ENCODE measurements at regions not wholly inside any gene's neighbourhood (a gene's known extent, or its start where the extent isn't known, plus 50 kb on each side); places are given as distances from the start of the nearest gene placed in this dataset.
A peak's percentile ranks its signal among the peaks of the same experiment; 100 is the strongest.

GRCh38 chr11:33646629-33647028, 54.0 kb downstream of the C11orf91 start:
- DNase-seq, result no peak

GRCh38 chr11:33646168-33646567, 54.5 kb downstream of the C11orf91 start:
- no peak for DNase-seq

- DNase-seq, result no peak
These were observed 54.9 kb downstream of the C11orf91 start for GRCh38 chr11:33645686-33646085.

GRCh38 chr11:33643167-33643824, 57.3 kb downstream of the C11orf91 start:
- DNase-seq, result no peak

GRCh38 chr11:33642461-33643166, 58.0 kb downstream of the C11orf91 start:
- DNase-seq, result no peak

GRCh38 chr11:33640730-33641371, 59.8 kb downstream of the C11orf91 start:
- no peak for DNase-seq

- DNase-seq, result no peak
These were observed 62.0 kb downstream of the C11orf91 start for GRCh38 chr11:33638608-33639007.

- no peak for DNase-seq
These were observed 64.5 kb downstream of the C11orf91 start for GRCh38 chr11:33636104-33636503.

- DNase-seq, result peak in 1 of 2 experiments; percentile 6
These were observed 65.5 kb downstream of the C11orf91 start for GRCh38 chr11:33635161-33635560.

- DNase-seq, result no peak
These were observed 66.3 kb downstream of the C11orf91 start for GRCh38 chr11:33634291-33634834.

GRCh38 chr11:33633251-33634003, 67.2 kb downstream of the C11orf91 start:
- no peak for DNase-seq

GRCh38 chr11:33631749-33632091, 68.9 kb downstream of the C11orf91 start:
- no peak for DNase-seq

- DNase-seq, result no peak
These were observed 69.5 kb downstream of the C11orf91 start for GRCh38 chr11:33630936-33631748.

GRCh38 chr11:33624083-33624482, 76.5 kb downstream of the C11orf91 start:
- DNase-seq, result peak; percentile 13 to 69

GRCh38 chr11:33622806-33623205, 77.8 kb downstream of the C11orf91 start:
- no peak for DNase-seq

- DNase-seq, result no peak
These were observed 78.4 kb downstream of the C11orf91 start for GRCh38 chr11:33622186-33622585.

- no peak for DNase-seq
These were observed 80.0 kb downstream of the C11orf91 start for GRCh38 chr11:33620423-33621171.

- DNase-seq, result no peak
These were observed 81.7 kb downstream of the C11orf91 start for GRCh38 chr11:33618956-33619355.

- no peak for DNase-seq
These were observed 82.3 kb downstream of the C11orf91 start for GRCh38 chr11:33618351-33618710.

GRCh38 chr11:33617672-33618350, 82.8 kb downstream of the C11orf91 start:
- no peak for DNase-seq

GRCh38 chr11:33616552-33616951, 84.1 kb downstream of the C11orf91 start:
- DNase-seq, result no peak

All from NCI-H524 (cell line).